CD4-positive, alpha-beta T cell (primary cell): ENCODE measurements at regions not wholly inside any gene's neighbourhood (a gene's known extent, or its start where the extent isn't known, plus 50 kb on each side); places are given as distances from the start of the nearest gene placed in this dataset.

ENCODE experiments used
- ATAC-seq: fragments of 200-7000 bp; cut with Tn5 transposase; one replicate; pipeline ENCODE4 v1.10.0; 2022; ENCODE audit warnings: mild to moderate bottlenecking; ENCODE audit not compliant: poor library complexity
- CTCF ChIA-PET: fragments of 350-600 bp; sonication (Branson Sonifier 250); formaldehyde crosslinking; loops from one replicate; lab custom pipeline; 2021; ENCODE audit warnings: antibody characterized with exemption, inconsistent platforms; lab: Charles Lee
- POLR2A ChIA-PET: fragments of 350-600 bp; sonication (Branson Sonifier 250); formaldehyde crosslinking; loops from one replicate; lab custom pipeline; 2021; ENCODE audit warnings: antibody characterized with exemption, inconsistent platforms; lab: Charles Lee
- DNase-seq, 14 experiments: peaks; one replicate each; pipeline ENCODE4 v3.0.0-alpha.2; 2013 to 2020; ENCODE audit warnings: mixed read lengths in 2 of 14
- H3K27ac ChIP-seq, 2 donors: one replicate each; pipeline versions ENCODE4 v1.5.1 to v1.7.0; 2013; ENCODE audit warnings: low read length in 2 of 2, low read depth in 1 of 2, mild to moderate bottlenecking in 1 of 2
- H3K27me3 ChIP-seq, 2 experiments: 1 replicate in 1 of 2; 2 replicates in 1 of 2; pipeline versions ENCODE4 v1.6.1 to v1.7.0; 2013; ENCODE audit warnings: low read length in 2 of 2, control low read depth in 1 of 2, mild to moderate bottlenecking in 1 of 2, moderate library complexity in 1 of 2; ENCODE audit not compliant: insufficient read depth in 2 of 2, control insufficient read depth in 1 of 2
- H3K36me3 ChIP-seq: one replicate; pipeline ENCODE4 v1.6.1; 2013; ENCODE audit warnings: low read length, control low read depth; ENCODE audit not compliant: insufficient read depth
- H3K4me1 ChIP-seq: one replicate; pipeline ENCODE4 v1.6.1; 2013; ENCODE audit warnings: low read length, control low read depth; ENCODE audit not compliant: insufficient read depth
- H3K4me3 ChIP-seq: one replicate; pipeline ENCODE4 v1.5.1; 2013; ENCODE audit warnings: mild to moderate bottlenecking, low read length, moderate library complexity
- H3K9me3 ChIP-seq, 2 experiments: 1 replicate in 1 of 2; 2 replicates in 1 of 2; pipeline versions ENCODE4 v1.6.1 to v1.7.0; 2013; ENCODE audit warnings: low read length in 2 of 2, mild to moderate bottlenecking in 2 of 2, control low read depth in 1 of 2, moderate library complexity in 1 of 2; ENCODE audit not compliant: control insufficient read depth in 1 of 2, insufficient read depth in 1 of 2
- H3K27ac Mint-ChIP-seq: one replicate; pipeline ENCODE4 v1.8.0; 2020; ENCODE audit warnings: mixed read lengths
- H3K27me3 Mint-ChIP-seq: one replicate; pipeline ENCODE4 v1.8.0; 2021; ENCODE audit warnings: mixed read lengths
- H3K36me3 Mint-ChIP-seq: one replicate; pipeline ENCODE4 v1.8.0; 2021; ENCODE audit warnings: low read depth, mixed read lengths
- H3K4me1 Mint-ChIP-seq: one replicate; pipeline ENCODE4 v1.8.0; 2021; ENCODE audit warnings: low read depth, mixed read lengths
- H3K4me3 Mint-ChIP-seq: one replicate; pipeline ENCODE4 v1.8.0; 2020; ENCODE audit warnings: mild to moderate bottlenecking, mixed read lengths
- H3K9me3 Mint-ChIP-seq: one replicate; pipeline ENCODE4 v1.8.0; 2020; ENCODE audit warnings: mixed read lengths
- CTCF ChIP-seq: fragments of 200-600 bp; IDR thresholded peaks from one replicate; pipeline ENCODE4 v1.8.0; 2022; ENCODE audit warnings: antibody characterized with exemption, mild to moderate bottlenecking
- intact Hi-C, 2 experiments: fragments of 100-400 bp; cut with DNase I in 1 of 2; cut with micrococcal nuclease in 1 of 2; formaldehyde crosslinking; loops; one replicate each; pipeline versions ENCODE4 v1.15.1 to v1.9.0; 2023 to 2025; cut with DNase I, micrococcal nuclease

DNA sequence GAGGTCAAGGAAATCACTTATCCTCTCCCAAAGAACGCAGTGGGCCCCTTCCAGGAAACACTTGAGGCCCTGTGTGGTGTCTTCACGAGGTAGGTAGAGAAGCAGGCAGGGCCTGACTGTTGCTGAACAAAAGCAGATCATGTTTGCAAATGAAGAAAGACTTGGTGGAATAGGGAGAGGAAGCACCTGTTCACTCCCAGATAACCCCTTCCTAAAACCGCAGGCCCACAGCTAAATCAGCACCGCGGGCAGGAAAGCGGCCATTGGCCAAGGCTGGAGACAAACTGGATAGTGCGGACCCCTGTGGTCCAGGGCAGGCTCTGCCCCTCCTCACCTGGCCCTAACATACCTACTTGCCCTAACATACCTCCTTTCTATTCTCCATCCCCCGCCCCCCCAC lies 64.9 kb upstream of the KLHL29 start:
- Mint-ChIP-seq H3K27ac (no peak overlapping the region), H3K4me3 (no peak overlapping the region), H3K36me3 (no peaks in the 10 kb centered on the region), H3K4me1 (no peaks in the 10 kb centered on the region), H3K9me3 (no peaks in the 10 kb centered on the region), H3K27me3 (peaks cover 46% of the 10 kb centered on the region)
- no peaks in the 10 kb centered on the region for H3K4me1 ChIP-seq
- ChIA-PET CTCF (no interaction called here), POLR2A (no interaction called here)
- H3K4me3 ChIP-seq: no peak overlapping the region
- H3K36me3 ChIP-seq: no peaks in the 10 kb centered on the region
- H3K9me3 ChIP-seq: peaks cover 0 to 4% of the 10 kb centered on the region in 2 experiments
- no peak overlapping the region for H3K27ac ChIP-seq
- ATAC-seq: no peak
- intact Hi-C loops: no loop called here
- no peak for TF ChIP-seq CTCF
- no peak for DNase-seq
- peaks cover 6 to 17% of the 10 kb centered on the region in 2 experiments for H3K27me3 ChIP-seq

DNA sequence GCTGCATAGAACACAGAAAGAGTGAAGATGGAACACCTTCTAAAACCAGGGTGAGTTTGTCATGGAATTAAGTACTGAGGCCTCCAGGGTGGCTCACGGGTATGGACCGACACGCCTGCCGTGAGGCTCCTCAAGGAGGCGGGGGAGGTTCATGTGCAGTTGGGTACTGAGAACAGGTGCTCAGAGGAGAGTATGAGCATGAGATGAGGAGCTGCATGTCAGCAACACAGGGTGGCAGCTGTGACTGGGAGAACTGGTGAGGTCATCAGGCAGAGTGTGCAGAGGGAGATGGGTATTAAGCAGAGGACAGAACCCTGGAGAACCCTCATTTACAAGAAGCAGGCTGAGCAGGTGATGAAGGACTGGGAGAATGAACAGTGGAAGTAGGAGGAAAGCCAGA lies 63.2 kb upstream of the KLHL29 start:
- Histone ChIP-seq H3K9me3 (peaks cover 0 to 4% of the 10 kb centered on the region in 2 experiments), H3K27ac (no peak overlapping the region), H3K27me3 (peaks cover 6 to 17% of the 10 kb centered on the region in 2 experiments), H3K36me3 (no peaks in the 10 kb centered on the region), H3K4me3 (no peak overlapping the region), H3K4me1 (no peaks in the 10 kb centered on the region)
- DNase-seq (no peak), ATAC-seq (no peak)
- intact Hi-C loops: no loop called here
- TF ChIP-seq CTCF: no peak
- H3K27ac Mint-ChIP-seq: no peak overlapping the region
- POLR2A ChIA-PET: no interaction called here
- no peak overlapping the region for H3K4me3 Mint-ChIP-seq
- no peaks in the 10 kb centered on the region for H3K36me3 Mint-ChIP-seq
- no peaks in the 10 kb centered on the region for H3K4me1 Mint-ChIP-seq
- H3K27me3 Mint-ChIP-seq: peaks cover 39% of the 10 kb centered on the region
- CTCF ChIA-PET: no interaction called here
- H3K9me3 Mint-ChIP-seq: no peaks in the 10 kb centered on the region

DNA sequence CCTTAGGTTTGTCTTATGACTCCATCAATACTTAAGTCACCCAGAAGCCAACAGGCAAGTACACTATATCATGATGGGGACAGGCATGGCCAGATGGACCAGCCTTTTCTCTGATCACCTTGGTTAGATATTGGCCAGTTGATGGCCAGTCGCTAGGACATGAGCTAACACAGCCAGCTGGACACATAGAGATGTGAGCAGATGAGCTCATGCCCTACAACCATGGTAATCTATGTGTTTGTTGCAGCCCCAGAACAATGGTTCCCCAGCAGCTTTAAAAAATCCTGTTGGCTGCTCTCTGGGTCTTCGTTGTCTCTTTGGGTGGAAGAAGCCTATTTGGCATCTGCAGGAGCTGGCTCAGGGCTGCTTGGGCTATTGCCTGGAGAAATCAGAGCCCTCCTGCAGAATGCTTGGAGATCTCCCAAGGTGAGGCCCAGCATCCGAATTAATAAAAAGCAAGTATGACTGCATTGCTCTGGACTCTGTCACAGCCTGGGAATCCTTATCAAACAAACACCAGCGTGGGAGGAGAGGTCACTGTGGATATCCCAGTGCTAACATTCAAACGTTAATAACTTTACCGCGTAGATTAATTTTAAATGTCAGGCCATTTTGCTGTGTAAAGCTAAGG lies 62.3 kb upstream of the KLHL29 start:
- ChIA-PET POLR2A (no interaction called here), CTCF (no interaction called here)
- peaks cover 6 to 17% of the 10 kb centered on the region in 2 experiments for H3K27me3 ChIP-seq
- Mint-ChIP-seq H3K36me3 (no peaks in the 10 kb centered on the region), H3K27ac (no peak overlapping the region), H3K4me3 (no peak overlapping the region), H3K27me3 (peaks cover 34% of the 10 kb centered on the region), H3K4me1 (no peaks in the 10 kb centered on the region), H3K9me3 (no peaks in the 10 kb centered on the region)
- DNase-seq (no peak), ATAC-seq (no peak)
- H3K27ac ChIP-seq: no peak overlapping the region
- intact Hi-C loops: no loop called here
- H3K4me1 ChIP-seq: no peaks in the 10 kb centered on the region
- peaks cover 0 to 4% of the 10 kb centered on the region in 2 experiments for H3K9me3 ChIP-seq
- no peak overlapping the region for H3K4me3 ChIP-seq
- TF ChIP-seq CTCF: no peak
- H3K36me3 ChIP-seq: no peaks in the 10 kb centered on the region
